Middle frontal gyrus (tissue), 1 donor: ENCODE measurements at regions not wholly inside any gene's neighbourhood (a gene's known extent, or its start where the extent isn't known, plus 50 kb on each side); places are given as distances from the start of the nearest gene placed in this dataset.

Experiments used
- DNase-seq: peaks from one replicate; pipeline ENCODE4 v3.0.0-alpha.2; 2015; ENCODE audit warnings: low spot score; ENCODE audit errors: extremely low spot score

GRCh38 chr14:101497684-101498525, 63.4 kb upstream of the DIO3 start:
- no peak for DNase-seq

GRCh38 chr14:101498526-101498860, 62.8 kb upstream of the DIO3 start:
- DNase-seq = no peak

- no peak for DNase-seq
Observed at GRCh38 chr14:101499080-101499479, 62.2 kb upstream of the DIO3 start.

- DNase-seq = no peak
Observed at GRCh38 chr14:101499513-101499912, 61.8 kb upstream of the DIO3 start.

- no peak for DNase-seq
Observed at GRCh38 chr14:101500061-101500460, 61.2 kb upstream of the DIO3 start.

GRCh38 chr14:101500681-101501080, 60.6 kb upstream of the DIO3 start:
- DNase-seq = no peak

GRCh38 chr14:101501341-101501740, 60.0 kb upstream of the DIO3 start:
- DNase-seq = no peak

GRCh38 chr14:101501858-101502615, 59.3 kb upstream of the DIO3 start:
- DNase-seq = no peak

GRCh38 chr14:101502761-101503392, 58.4 kb upstream of the DIO3 start:
- no peak for DNase-seq

GRCh38 chr14:101503431-101504095, 57.7 kb upstream of the DIO3 start:
- DNase-seq = no peak

GRCh38 chr14:101504096-101504948, 57.0 kb upstream of the DIO3 start:
- no peak for DNase-seq

- DNase-seq = no peak
Observed at GRCh38 chr14:101505236-101505970, 55.9 kb upstream of the DIO3 start.

- DNase-seq = no peak
Observed at GRCh38 chr14:101506211-101506925, 54.9 kb upstream of the DIO3 start.

GRCh38 chr14:101506926-101507835, 54.1 kb upstream of the DIO3 start:
- no peak for DNase-seq

GRCh38 chr14:101507836-101508150, 53.5 kb upstream of the DIO3 start:
- DNase-seq = no peak

GRCh38 chr14:101508196-101508947, 52.9 kb upstream of the DIO3 start:
- no peak for DNase-seq

- no peak for DNase-seq
Observed at GRCh38 chr14:101508948-101509729, 52.2 kb upstream of the DIO3 start.
